AG09309 (cell line): ENCODE measurements at regions not wholly inside any gene's neighbourhood (a gene's known extent, or its start where the extent isn't known, plus 50 kb on each side); places are given as distances from the start of the nearest gene placed in this dataset.

Source experiments
- DNase-seq: peaks from one replicate; pipeline ENCODE4 v3.0.0-alpha.2; 2010; ENCODE audit warnings: low read depth
- H3K4me3 ChIP-seq: 2 replicates; pipeline ENCODE4 v1.5.1; 2011; ENCODE audit warnings: mild to moderate bottlenecking, low read depth, low read length, moderate library complexity; ENCODE audit not compliant: control insufficient read depth
- TF ChIP-seq, protein P1 (sequence below): IDR thresholded peaks from 2 replicates; pipeline ENCODE4 v1.5.1; 2011; ENCODE audit warnings: mild to moderate bottlenecking, low read depth, low read length, inconsistent platforms; ENCODE audit not compliant: insufficient read depth, control insufficient read depth; ENCODE audit errors: missing control alignments

DNA sequence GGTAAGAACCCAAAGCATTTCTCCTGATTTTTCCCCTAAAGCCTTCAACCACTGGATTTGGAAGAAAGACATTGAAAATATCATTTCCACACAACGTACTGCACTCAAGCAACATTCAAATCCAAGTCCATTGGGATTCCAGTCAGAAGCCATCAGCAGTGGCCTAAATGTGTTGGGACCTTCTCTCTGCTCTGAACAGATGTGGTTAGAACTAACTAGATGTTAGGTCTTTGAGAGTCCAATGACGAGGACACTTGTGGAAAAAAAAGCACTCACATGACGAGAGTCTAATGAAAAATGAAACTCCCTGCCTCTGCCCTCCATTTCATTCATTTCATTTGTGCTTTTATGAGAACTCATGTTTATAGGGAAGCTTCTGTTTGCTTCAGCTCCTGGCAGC, 382.3 kb downstream of the SIPA1L2 start:
- TF ChIP-seq, protein P1, sequence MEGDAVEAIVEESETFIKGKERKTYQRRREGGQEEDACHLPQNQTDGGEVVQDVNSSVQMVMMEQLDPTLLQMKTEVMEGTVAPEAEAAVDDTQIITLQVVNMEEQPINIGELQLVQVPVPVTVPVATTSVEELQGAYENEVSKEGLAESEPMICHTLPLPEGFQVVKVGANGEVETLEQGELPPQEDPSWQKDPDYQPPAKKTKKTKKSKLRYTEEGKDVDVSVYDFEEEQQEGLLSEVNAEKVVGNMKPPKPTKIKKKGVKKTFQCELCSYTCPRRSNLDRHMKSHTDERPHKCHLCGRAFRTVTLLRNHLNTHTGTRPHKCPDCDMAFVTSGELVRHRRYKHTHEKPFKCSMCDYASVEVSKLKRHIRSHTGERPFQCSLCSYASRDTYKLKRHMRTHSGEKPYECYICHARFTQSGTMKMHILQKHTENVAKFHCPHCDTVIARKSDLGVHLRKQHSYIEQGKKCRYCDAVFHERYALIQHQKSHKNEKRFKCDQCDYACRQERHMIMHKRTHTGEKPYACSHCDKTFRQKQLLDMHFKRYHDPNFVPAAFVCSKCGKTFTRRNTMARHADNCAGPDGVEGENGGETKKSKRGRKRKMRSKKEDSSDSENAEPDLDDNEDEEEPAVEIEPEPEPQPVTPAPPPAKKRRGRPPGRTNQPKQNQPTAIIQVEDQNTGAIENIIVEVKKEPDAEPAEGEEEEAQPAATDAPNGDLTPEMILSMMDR, result no peak
- no peak for DNase-seq
- no peak overlapping the region for H3K4me3 ChIP-seq

DNA sequence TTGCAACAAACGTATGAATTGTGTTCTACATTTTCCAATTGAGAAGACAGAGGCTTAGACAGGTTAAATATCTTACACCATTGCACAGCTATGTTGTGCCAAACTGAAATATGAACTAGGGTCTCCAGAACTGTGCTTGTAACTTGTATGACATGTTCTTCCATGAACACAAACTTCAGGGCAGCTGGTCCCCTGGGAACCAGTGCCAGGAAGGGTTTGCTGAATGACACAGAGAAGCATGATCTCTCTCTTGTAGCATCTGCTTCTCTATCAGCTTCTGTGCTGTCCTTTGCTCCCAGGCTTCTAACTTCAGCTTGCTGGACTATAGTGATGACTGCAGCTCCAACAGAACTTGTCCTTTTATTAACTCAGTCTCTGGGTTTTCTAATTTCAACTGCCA, 385.5 kb downstream of the SIPA1L2 start:
- TF ChIP-seq, protein P1, result no peak
- H3K4me3 ChIP-seq, result no peak overlapping the region
- no peak for DNase-seq

DNA sequence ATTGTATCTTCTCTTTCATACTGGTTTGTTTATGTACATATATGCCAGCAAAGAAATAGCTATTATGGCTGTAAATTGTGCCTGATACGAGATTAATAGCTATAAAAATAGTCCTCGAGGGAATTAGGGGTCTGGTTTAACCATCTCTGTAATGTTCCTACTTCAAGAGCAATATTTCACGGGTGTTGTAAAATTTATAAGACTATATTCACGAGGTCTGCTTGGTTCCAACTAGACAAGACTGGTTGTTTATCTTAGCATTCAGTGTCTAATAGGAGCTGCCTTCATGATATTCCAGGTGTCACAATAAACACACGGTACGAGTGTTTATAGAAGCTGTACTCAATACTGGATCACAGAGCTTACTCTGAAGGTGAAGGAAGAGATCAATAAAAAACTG, 389.9 kb downstream of the SIPA1L2 start:
- DNase-seq, result no peak
- no peak overlapping the region for H3K4me3 ChIP-seq
- TF ChIP-seq, protein P1, result no peak

DNA sequence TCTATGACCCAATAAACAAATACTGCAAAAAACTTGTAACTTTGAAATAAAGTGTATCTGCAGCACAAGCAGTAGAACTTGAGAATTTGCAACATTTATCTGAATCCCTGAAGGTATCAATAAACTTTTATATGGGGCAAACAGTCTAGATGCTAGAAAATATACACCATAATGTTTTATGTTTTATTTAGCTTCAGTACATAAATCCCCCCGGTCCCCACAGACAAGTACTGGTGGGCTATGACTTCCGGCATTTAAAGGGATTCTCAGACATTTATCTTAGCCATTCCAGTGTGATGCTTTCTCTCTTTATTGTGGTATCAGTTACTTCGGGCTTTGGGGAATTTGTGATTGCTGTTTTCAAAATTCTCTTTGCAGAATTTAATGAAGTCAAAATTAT, 390.4 kb downstream of the SIPA1L2 start:
- DNase-seq, result no peak
- TF ChIP-seq, protein P1, result no peak
- no peak overlapping the region for H3K4me3 ChIP-seq

DNA sequence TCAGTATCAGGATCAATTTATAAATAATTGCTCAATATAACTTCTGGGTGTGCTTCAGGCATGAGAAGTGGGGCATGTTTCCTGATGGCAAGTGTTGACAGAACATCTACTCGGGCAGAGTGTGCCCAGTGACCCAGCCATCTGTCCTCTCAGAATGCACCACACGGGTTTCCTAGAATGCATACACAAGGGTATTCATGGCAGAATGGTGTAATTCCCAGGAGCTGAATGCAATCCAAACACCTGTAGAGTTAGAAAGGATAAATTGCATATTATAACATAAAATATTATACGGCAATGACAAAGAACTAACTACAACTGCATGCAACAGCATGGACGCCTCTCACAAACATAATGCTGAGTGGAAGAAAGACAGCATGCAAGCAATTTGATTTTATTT, 391.9 kb downstream of the SIPA1L2 start:
- no peak for DNase-seq
- TF ChIP-seq, protein P1, result no peak
- no peak overlapping the region for H3K4me3 ChIP-seq

DNA sequence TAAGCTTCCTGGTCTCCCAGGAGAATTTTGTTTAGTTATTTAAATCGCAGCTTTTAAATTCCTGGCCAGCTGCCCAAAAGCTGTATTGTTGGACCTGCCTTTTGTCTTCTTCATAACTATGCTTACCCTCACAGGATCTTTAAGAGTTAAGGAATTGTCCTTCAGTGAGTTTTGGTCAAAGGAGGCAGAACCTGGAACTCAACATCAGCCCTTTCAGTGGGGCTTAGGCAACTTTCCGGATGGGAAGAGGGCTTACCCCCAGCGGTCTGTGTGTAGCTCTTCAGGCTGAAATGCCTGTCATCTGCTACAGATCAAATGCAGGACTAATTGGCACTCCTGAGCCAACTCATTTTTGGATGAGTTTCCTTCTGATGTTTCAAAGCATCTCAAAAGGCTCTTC, 402.6 kb downstream of the SIPA1L2 start:
- H3K4me3 ChIP-seq, result no peak overlapping the region
- TF ChIP-seq, protein P1, result no peak
- DNase-seq, result no peak

DNA sequence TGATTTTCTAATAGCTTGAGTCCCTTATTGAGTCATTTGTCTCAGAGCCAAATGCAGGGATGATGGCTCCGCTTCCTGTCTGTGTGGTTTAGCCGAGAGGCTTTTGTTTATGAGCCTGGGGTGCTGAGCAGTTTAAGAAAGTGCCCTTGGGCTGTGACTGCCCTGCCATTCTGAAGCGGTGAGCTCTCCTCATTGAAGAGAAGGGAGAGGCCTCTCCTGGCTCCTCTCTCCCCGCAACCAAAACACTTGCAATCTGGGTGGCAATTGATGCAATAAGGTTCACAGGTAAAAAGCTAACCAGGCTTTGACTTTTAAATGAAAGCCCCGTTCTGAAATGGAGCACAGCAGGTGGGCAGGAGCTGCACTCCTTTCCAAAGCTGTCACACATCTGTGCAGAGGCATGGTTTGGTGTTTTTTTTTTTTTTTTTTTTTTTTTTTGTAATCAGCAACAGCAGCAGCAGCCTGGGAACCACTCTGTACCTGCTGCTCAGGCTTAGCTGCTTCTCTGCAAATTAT, 403.7 kb downstream of the SIPA1L2 start:
- no peak overlapping the region for H3K4me3 ChIP-seq
- DNase-seq, result peak; percentile 46
- TF ChIP-seq, protein P1, result no peak
